Loucy (cell line): ENCODE measurements at regions not wholly inside any gene's neighbourhood (a gene's known extent, or its start where the extent isn't known, plus 50 kb on each side); places are given as distances from the start of the nearest gene placed in this dataset.
"Not testable (repeated sequence)": the region's sequence is repeated elsewhere in the genome, so short reads cannot be mapped to it uniquely, and the experiment has no call there.

Experiments
- H2AFZ ChIP-seq: fragments of 200-600 bp; sonication (generic); 2 replicates; pipeline ENCODE4 v1.6.0; 2016; ENCODE audit warnings: antibody characterized with exemption, mild to moderate bottlenecking, low read length, moderate library complexity
- H3F3A ChIP-seq: fragments of 200-600 bp; 2 replicates; pipeline ENCODE4 v1.6.0; 2016; ENCODE audit warnings: antibody characterized with exemption, low read depth, mild to moderate bottlenecking
- H3K27me3 ChIP-seq: fragments of 200-600 bp; sonication (generic); 2 replicates; pipeline ENCODE4 v1.6.1; 2014; ENCODE audit warnings: low read length, mild to moderate bottlenecking; ENCODE audit not compliant: insufficient read depth, poor library complexity, severe bottlenecking
- H3K36me3 ChIP-seq: fragments of 200-600 bp; sonication (generic); 2 replicates; pipeline ENCODE4 v1.6.1; 2016; ENCODE audit warnings: low read length; ENCODE audit not compliant: insufficient read depth
- H3K4me1 ChIP-seq: fragments of 200-600 bp; sonication (generic); 2 replicates; pipeline ENCODE4 v1.5.1; 2014; ENCODE audit warnings: low read length, mild to moderate bottlenecking; ENCODE audit not compliant: insufficient read depth, poor library complexity, severe bottlenecking
- H3K4me2 ChIP-seq: fragments of 200-600 bp; sonication (generic); 2 replicates; pipeline ENCODE4 v1.6.0; 2014; ENCODE audit warnings: antibody characterized with exemption, low read length, low read depth, mild to moderate bottlenecking; ENCODE audit not compliant: poor library complexity, severe bottlenecking
- H3K4me3 ChIP-seq: fragments of 200-600 bp; sonication (generic); 2 replicates; pipeline ENCODE4 v1.5.1; 2014; ENCODE audit warnings: low read length, mild to moderate bottlenecking, mixed read lengths; ENCODE audit not compliant: poor library complexity, severe bottlenecking
- H3K79me2 ChIP-seq: fragments of 200-600 bp; sonication (generic); 2 replicates; pipeline ENCODE4 v1.6.1; 2014; ENCODE audit warnings: low read length; ENCODE audit not compliant: insufficient read depth
- H3K9ac ChIP-seq: fragments of 200-600 bp; sonication (generic); 2 replicates; pipeline ENCODE4 v1.6.0; 2014; ENCODE audit warnings: mild to moderate bottlenecking, low read depth, low read length, moderate library complexity; ENCODE audit not compliant: poor library complexity, severe bottlenecking
- H3K9me2 ChIP-seq: fragments of 200-600 bp; sonication (generic); replicated peaks from 2 replicates; pipeline ENCODE4 v1.6.1; 2016; ENCODE audit warnings: low read depth, low read length, mixed read lengths
- H3K9me3 ChIP-seq: fragments of 200-600 bp; sonication (generic); 2 replicates; pipeline ENCODE4 v1.6.1; 2014; ENCODE audit warnings: mild to moderate bottlenecking, antibody characterized with exemption, low read length, low read depth; ENCODE audit not compliant: insufficient read depth
- H4K20me1 ChIP-seq: fragments of 200-600 bp; sonication (generic); 2 replicates; pipeline ENCODE4 v1.6.0; 2014; ENCODE audit warnings: antibody characterized with exemption, low read length, mild to moderate bottlenecking; ENCODE audit not compliant: insufficient read depth, poor library complexity, severe bottlenecking
- CTCF ChIP-seq: fragments of 200-600 bp; sonication (generic); conservative IDR thresholded peaks from 2 replicates; pipeline ENCODE4 v1.5.1; 2014; ENCODE audit warnings: mild to moderate bottlenecking, antibody characterized with exemption, low read length
- EZH2phosphoT487 ChIP-seq: fragments of 200-600 bp; IDR thresholded peaks from 2 replicates; pipeline ENCODE4 v1.6.1; 2018; ENCODE audit warnings: antibody characterized with exemption, mild to moderate bottlenecking, moderate library complexity, borderline replicate concordance

GRCh38 chr4:12912896-12913418, 571.2 kb downstream of the RAB28 start:
- no peak overlapping the region for H2AFZ ChIP-seq
- no peaks in the 10 kb centered on the region for H3K36me3 ChIP-seq
- no peak overlapping the region for H3K4me2 ChIP-seq
- no peaks in the 10 kb centered on the region for H3K4me1 ChIP-seq
- H3K79me2 ChIP-seq = no peaks in the 10 kb centered on the region
- H4K20me1 ChIP-seq = no peaks in the 10 kb centered on the region
- H3F3A ChIP-seq = no peaks in the 10 kb centered on the region
- H3K9ac ChIP-seq = no peak overlapping the region
- H3K9me3 ChIP-seq = no peaks in the 10 kb centered on the region; the same call in 1 of the 2 replicates
- TF ChIP-seq CTCF (no peak), EZH2phosphoT487 (no peak)
- no peak overlapping the region for H3K4me3 ChIP-seq
- no peaks in the 10 kb centered on the region for H3K9me2 ChIP-seq
- no peaks in the 10 kb centered on the region for H3K27me3 ChIP-seq

GRCh38 chr4:12911750-12912358, 572.3 kb downstream of the RAB28 start:
- H3K9me3 ChIP-seq = no peaks in the 10 kb centered on the region; the same call in 1 of the 2 replicates
- H3K36me3 ChIP-seq = no peaks in the 10 kb centered on the region
- no peaks in the 10 kb centered on the region for H3K79me2 ChIP-seq
- H3K4me2 ChIP-seq = no peak overlapping the region
- no peaks in the 10 kb centered on the region for H3K9me2 ChIP-seq
- TF ChIP-seq EZH2phosphoT487 (no peak), CTCF (no peak)
- H3K9ac ChIP-seq = no peak overlapping the region
- H3F3A ChIP-seq = no peaks in the 10 kb centered on the region
- H4K20me1 ChIP-seq = no peaks in the 10 kb centered on the region
- no peaks in the 10 kb centered on the region for H3K27me3 ChIP-seq
- H3K4me3 ChIP-seq = no peak overlapping the region
- no peak overlapping the region for H2AFZ ChIP-seq
- H3K4me1 ChIP-seq = no peaks in the 10 kb centered on the region

GRCh38 chr4:12903640-12904039, 580.5 kb downstream of the RAB28 start:
- not testable (repeated sequence) for H3K4me2 ChIP-seq, H4K20me1 ChIP-seq, H3K4me1 ChIP-seq, H3K4me3 ChIP-seq, H2AFZ ChIP-seq, H3K79me2 ChIP-seq, H3K9me3 ChIP-seq, H3K9ac ChIP-seq, H3K36me3 ChIP-seq, H3K9me2 ChIP-seq, H3F3A ChIP-seq, H3K27me3 ChIP-seq

- H3K4me2 ChIP-seq = no peak overlapping the region
- TF ChIP-seq CTCF (no peak), EZH2phosphoT487 (no peak)
- no peak overlapping the region for H3K4me3 ChIP-seq
- no peaks in the 10 kb centered on the region for H4K20me1 ChIP-seq
- H3K9me2 ChIP-seq = no peaks in the 10 kb centered on the region
- no peaks in the 10 kb centered on the region for H3K4me1 ChIP-seq
- no peaks in the 10 kb centered on the region for H3K36me3 ChIP-seq
- no peaks in the 10 kb centered on the region for H3K79me2 ChIP-seq
- no peaks in the 10 kb centered on the region for H3K27me3 ChIP-seq
- no peaks in the 10 kb centered on the region for H3K9me3 ChIP-seq
- no peaks in the 10 kb centered on the region for H3F3A ChIP-seq
- H3K9ac ChIP-seq = no peak overlapping the region
- no peak overlapping the region for H2AFZ ChIP-seq
Observed at GRCh38 chr4:12902735-12903134, 581.4 kb downstream of the RAB28 start.
